ENCODE measurements at regions not wholly inside any gene's neighbourhood (a gene's known extent, or its start where the extent isn't known, plus 50 kb on each side); places are given as distances from the start of the nearest gene placed in this dataset.
"Not testable (repeated sequence)": the region's sequence is repeated elsewhere in the genome, so short reads cannot be mapped to it uniquely, and the experiment has no call there.

GRCh38 chr5:142402752-142403318 lies 78.0 kb upstream of the SPRY4 start:
- no peak for DNase-seq

GRCh38 chr5:142400415-142400814 lies 75.6 kb upstream of the SPRY4 start:
- no peak for DNase-seq

- no peak for DNase-seq
Observed at GRCh38 chr5:142399891-142400290, 75.1 kb upstream of the SPRY4 start.

- DNase-seq = no peak
Observed at GRCh38 chr5:142398730-142399055, 73.9 kb upstream of the SPRY4 start.

GRCh38 chr5:142398011-142398729 lies 73.3 kb upstream of the SPRY4 start:
- DNase-seq = not testable (repeated sequence)

- DNase-seq = no peak
Observed at GRCh38 chr5:142397178-142397577, 72.4 kb upstream of the SPRY4 start.

GRCh38 chr5:142396436-142397038 lies 71.7 kb upstream of the SPRY4 start:
- DNase-seq = no peak

GRCh38 chr5:142395334-142395733 lies 70.5 kb upstream of the SPRY4 start:
- DNase-seq = no peak

- DNase-seq = no peak
Observed at GRCh38 chr5:142391058-142391845, 66.4 kb upstream of the SPRY4 start.

- no peak for DNase-seq
Observed at GRCh38 chr5:142390334-142390733, 65.5 kb upstream of the SPRY4 start.

GRCh38 chr5:142388696-142389095 lies 63.9 kb upstream of the SPRY4 start:
- no peak for DNase-seq

- DNase-seq = no peak
Observed at GRCh38 chr5:142387024-142387682, 62.3 kb upstream of the SPRY4 start.

GRCh38 chr5:142386137-142387023 lies 61.6 kb upstream of the SPRY4 start:
- no peak for DNase-seq

- DNase-seq = no peak
Observed at GRCh38 chr5:142385194-142385593, 60.4 kb upstream of the SPRY4 start.

- no peak for DNase-seq
Observed at GRCh38 chr5:142384014-142384413, 59.2 kb upstream of the SPRY4 start.

- no peak for DNase-seq
Observed at GRCh38 chr5:142382186-142382585, 57.4 kb upstream of the SPRY4 start.

GRCh38 chr5:142378737-142379634 lies 54.2 kb upstream of the SPRY4 start:
- DNase-seq = no peak

- DNase-seq = no peak
Observed at GRCh38 chr5:142375944-142376411, 51.2 kb upstream of the SPRY4 start.

Data from SHP77 (cell line).